H1 (cell line): ENCODE measurements at regions not wholly inside any gene's neighbourhood (a gene's known extent, or its start where the extent isn't known, plus 50 kb on each side); places are given as distances from the start of the nearest gene placed in this dataset.

Source experiments
- CTCF ChIA-PET: fragments of 300-600 bp; sonication (Branson Sonifier 250); formaldehyde crosslinking; loops from one replicate; lab custom pipeline; 2021; ENCODE audit not compliant: partially characterized antibody; lab: Charles Lee
- POLR2A ChIA-PET: fragments of 300-600 bp; sonication (Branson Sonifier 250); formaldehyde crosslinking; loops from one replicate; lab custom pipeline; 2021; ENCODE audit warnings: inconsistent platforms; ENCODE audit not compliant: partially characterized antibody; lab: Charles Lee
- DNase-seq, 2 experiments: peaks; one replicate each; pipeline versions ENCODE4 v3.0.0 to v3.0.0-alpha.2; 2010 to 2022; ENCODE audit warnings: low spot score in 2 of 2, low read depth in 1 of 2, mixed read lengths in 1 of 2
- FAIRE-seq: peaks from 2 replicates; lab custom pipeline; 2011; peaks lifted over from hg19 to GRCh38; lab: Jason Lieb, UNC
- H2AFZ ChIP-seq: 2 replicates; pipeline ENCODE4 v1.8.1; 2012; ENCODE audit warnings: low read length, inconsistent platforms
- H2AK5ac ChIP-seq: 2 replicates; pipeline ENCODE4 v1.6.1; 2013; ENCODE audit warnings: low read depth, low read length
- H2BK120ac ChIP-seq: replicated peaks from 2 replicates; pipeline ENCODE3; 2013; ENCODE audit warnings: low read depth, low read length, inconsistent platforms
- H2BK12ac ChIP-seq: 2 replicates; pipeline ENCODE4 v1.6.1; 2013; ENCODE audit warnings: low read depth, low read length
- H2BK15ac ChIP-seq: 2 replicates; pipeline ENCODE4 v1.6.1; 2013; ENCODE audit warnings: low read length
- H2BK20ac ChIP-seq: 2 replicates; pipeline ENCODE4 v1.6.1; 2013; ENCODE audit warnings: low read length
- H2BK5ac ChIP-seq: 2 replicates; pipeline ENCODE4 v1.6.1; 2013; ENCODE audit warnings: low read depth, low read length
- H3K14ac ChIP-seq: 2 replicates; pipeline ENCODE4 v1.6.1; 2013; ENCODE audit warnings: inconsistent platforms; ENCODE audit not compliant: insufficient read length
- H3K18ac ChIP-seq: 2 replicates; pipeline ENCODE4 v1.6.1; 2013; ENCODE audit warnings: low read length; ENCODE audit errors: extremely low read depth
- H3K23ac ChIP-seq: 2 replicates; pipeline ENCODE4 v1.6.1; 2013; ENCODE audit warnings: inconsistent platforms; ENCODE audit not compliant: insufficient read length
- H3K23me2 ChIP-seq: 2 replicates; pipeline ENCODE4 v1.6.1; 2013; ENCODE audit warnings: low read depth, low read length
- H3K27ac ChIP-seq: 2 replicates; pipeline ENCODE4 v1.6.1; 2011; ENCODE audit warnings: low read depth, low read length, inconsistent platforms
- H3K27me3 ChIP-seq, 4 experiments: replicated peaks in 1 of 4; 1 replicate in 1 of 4; 2 replicates in 3 of 4; pipeline versions ENCODE4 v1.6.1 to v1.8.1; 2011 to 2013; ENCODE audit warnings: low read length in 3 of 4, mild to moderate bottlenecking in 3 of 4, inconsistent platforms in 2 of 4, mixed read lengths in 2 of 4, moderate library complexity in 1 of 4; ENCODE audit not compliant: control insufficient read depth in 3 of 4, insufficient read depth in 3 of 4; ENCODE audit errors: extremely low read depth in 1 of 4
- H3K36me3 ChIP-seq, 4 experiments: 2 replicates each; pipeline versions ENCODE4 v1.6.1 to v1.8.1; 2011 to 2013; ENCODE audit warnings: mild to moderate bottlenecking in 4 of 4, low read length in 3 of 4, moderate library complexity in 2 of 4, control low read depth in 1 of 4, inconsistent platforms in 1 of 4; ENCODE audit not compliant: insufficient read depth in 4 of 4, control insufficient read depth in 2 of 4
- H3K4ac ChIP-seq: replicated peaks from 2 replicates; pipeline ENCODE3; 2013; ENCODE audit warnings: low read length, low read depth, mixed read lengths, inconsistent platforms; ENCODE audit not compliant: insufficient read length
- H3K4me1 ChIP-seq, 4 experiments: replicated peaks in 1 of 4; 1 replicate in 1 of 4; 2 replicates in 3 of 4; pipeline versions ENCODE4 v1.6.1 to v1.8.1; 2011 to 2013; ENCODE audit warnings: low read length in 3 of 4, inconsistent platforms in 2 of 4, mixed read lengths in 1 of 4; ENCODE audit not compliant: insufficient read depth in 4 of 4, control insufficient read depth in 3 of 4
- H3K4me2 ChIP-seq, 2 experiments: 2 replicates each; pipeline versions ENCODE4 v1.6.1 to v1.8.1; 2011 to 2013; ENCODE audit warnings: low read depth in 2 of 2, low read length in 2 of 2, control low read depth in 1 of 2, inconsistent platforms in 1 of 2, mild to moderate bottlenecking in 1 of 2; ENCODE audit not compliant: insufficient read depth in 1 of 2
- H3K4me3 ChIP-seq, 4 experiments: fragments of 200-600, 300-600 bp in 1 of 4; sonication (generic), shearing (Covaris generic), sonication (Bioruptor Twin) in 1 of 4; 2 replicates each; pipeline versions ENCODE4 v1.5.1 to v1.8.1; 2011 to 2016; ENCODE audit warnings: low read length in 4 of 4, low read depth in 3 of 4, control low read depth in 2 of 4, inconsistent platforms in 2 of 4, mild to moderate bottlenecking in 2 of 4, mixed read lengths in 1 of 4, moderate library complexity in 1 of 4; ENCODE audit not compliant: insufficient read depth in 2 of 4; ENCODE audit errors: extremely low read depth in 1 of 4
- H3K56ac ChIP-seq: replicated peaks from 2 replicates; pipeline ENCODE3; 2013; ENCODE audit warnings: low read depth, mild to moderate bottlenecking, mixed read lengths, low read length, inconsistent platforms; ENCODE audit not compliant: insufficient read length
- H3K79me1 ChIP-seq: 2 replicates; pipeline ENCODE4 v1.6.1; 2013; ENCODE audit warnings: low read depth, low read length, control low read depth
- H3K79me2 ChIP-seq, 2 experiments: 2 replicates each; pipeline versions ENCODE4 v1.6.1 to v1.8.1; 2012 to 2013; ENCODE audit warnings: low read length in 2 of 2, mild to moderate bottlenecking in 2 of 2, inconsistent platforms in 1 of 2; ENCODE audit not compliant: insufficient read depth in 2 of 2, control insufficient read depth in 1 of 2
- H3K9ac ChIP-seq, 4 experiments: replicated peaks in 1 of 4; 1 replicate in 1 of 4; 2 replicates in 3 of 4; pipeline versions ENCODE4 v1.6.1 to v1.8.1; 2011 to 2013; ENCODE audit warnings: low read depth in 3 of 4, low read length in 3 of 4, control low read depth in 2 of 4, mild to moderate bottlenecking in 2 of 4, moderate library complexity in 2 of 4, inconsistent platforms in 1 of 4; ENCODE audit errors: extremely low read depth in 1 of 4
- H3K9me3 ChIP-seq, 2 experiments: 2 replicates each; pipeline versions ENCODE4 v1.6.1 to v1.8.1; 2012 to 2013; ENCODE audit warnings: mild to moderate bottlenecking in 2 of 2, moderate library complexity in 2 of 2, control low read depth in 1 of 2, inconsistent platforms in 1 of 2, low read depth in 1 of 2, low read length in 1 of 2, mixed read lengths in 1 of 2; ENCODE audit not compliant: insufficient read depth in 2 of 2
- H4K20me1 ChIP-seq, 2 experiments: replicated peaks in 1 of 2; 2 replicates each; pipeline versions ENCODE3 to v1.8.1; 2011 to 2013; ENCODE audit warnings: inconsistent platforms in 2 of 2, low read length in 2 of 2, mild to moderate bottlenecking in 1 of 2; ENCODE audit not compliant: insufficient read depth in 2 of 2, control insufficient read depth in 1 of 2
- H4K5ac ChIP-seq: 2 replicates; pipeline ENCODE4 v1.6.1; 2013; ENCODE audit warnings: low read length, low read depth, mixed read lengths, inconsistent platforms; ENCODE audit not compliant: insufficient read length
- H4K8ac ChIP-seq: 2 replicates; pipeline ENCODE4 v1.8.0; 2013; ENCODE audit warnings: mild to moderate bottlenecking, moderate library complexity, low read length, inconsistent platforms; ENCODE audit not compliant: insufficient read depth; ENCODE audit errors: extremely low read depth
- H4K91ac ChIP-seq: replicated peaks from 2 replicates; pipeline ENCODE3; 2013; ENCODE audit warnings: low read length, mixed read lengths, inconsistent platforms; ENCODE audit not compliant: insufficient read length
- CBX8 ChIP-seq: fragments of 300-800, 300-1000 bp; sonication (generic); IDR thresholded peaks from 2 replicates; pipeline ENCODE4 v1.7.1; 2016; ENCODE audit warnings: low read depth, low read length, borderline replicate concordance
- CREB1 ChIP-seq: IDR thresholded peaks from 2 replicates; pipeline ENCODE4 v1.6.1; 2012; ENCODE audit warnings: inconsistent platforms
- NANOG ChIP-seq: IDR thresholded peaks from 2 replicates; pipeline ENCODE4 v1.6.1; 2011; ENCODE audit warnings: low read length, low read depth, mild to moderate bottlenecking, inconsistent platforms; ENCODE audit not compliant: insufficient read depth, poor library complexity, severe bottlenecking
- PHF8 ChIP-seq: fragments of 200-600 bp; sonication (generic); conservative IDR thresholded peaks from 2 replicates; pipeline ENCODE4 v1.7.1; 2012; ENCODE audit warnings: low read depth, mild to moderate bottlenecking, inconsistent platforms, low read length, moderate library complexity
- TEAD4 ChIP-seq: IDR thresholded peaks from 2 replicates; pipeline ENCODE4 v1.6.1; 2012; ENCODE audit warnings: low read depth, low read length, inconsistent platforms, mixed read lengths
- WGBS, 2 experiments: shearing (Covaris generic) in 1 of 2; methylation state at CpG; one replicate each; pipeline versions ENCODE4 v1.1.6 to v1.1.7; 2013 to 2015; ENCODE audit warnings: low lambda C conversion rate in 2 of 2, mixed read lengths in 2 of 2, inconsistent platforms in 1 of 2, low coverage in 1 of 2, missing lambda C conversion rate in 1 of 2; ENCODE audit not compliant: insufficient replicate concordance in 2 of 2, insufficient coverage in 1 of 2, insufficient read length in 1 of 2; ENCODE audit errors: extremely low coverage in 1 of 2, missing lambda C conversion rate in 1 of 2; 5-methylcytosine and 5-hydroxymethylcytosine counted together
- TF ChIP-seq, protein P1 (sequence below): IDR thresholded peaks from 2 replicates; pipeline ENCODE4 v1.6.1; 2012; ENCODE audit warnings: inconsistent platforms

GRCh38 chr6:105567140-105567539 lies 164.3 kb upstream of the PREP start:
- no peak overlapping the region for H3K4me2 ChIP-seq
- H3K9me3 ChIP-seq, result 0 out of 4 replicates have a peak, but pooled peaks cover 0 to 4% of the 10 kb centered on the region in 2 experiments
- no peak overlapping the region for H3K14ac ChIP-seq
- H4K20me1 ChIP-seq, result no peaks in the 10 kb centered on the region
- H3K27me3 ChIP-seq, result no peaks in the 10 kb centered on the region
- CTCF ChIA-PET, result interaction anchor here (0.5 kb wide), 1 partner anchor 18 kb away, joined by 3 read pairs; no protein-coding TSS in a partner anchor
- POLR2A ChIA-PET, result no interaction called here
- H2BK120ac ChIP-seq, result no peak overlapping the region
- TF ChIP-seq NANOG, result no peak
- no peak for TF ChIP-seq PHF8
- TF ChIP-seq, protein P1, sequence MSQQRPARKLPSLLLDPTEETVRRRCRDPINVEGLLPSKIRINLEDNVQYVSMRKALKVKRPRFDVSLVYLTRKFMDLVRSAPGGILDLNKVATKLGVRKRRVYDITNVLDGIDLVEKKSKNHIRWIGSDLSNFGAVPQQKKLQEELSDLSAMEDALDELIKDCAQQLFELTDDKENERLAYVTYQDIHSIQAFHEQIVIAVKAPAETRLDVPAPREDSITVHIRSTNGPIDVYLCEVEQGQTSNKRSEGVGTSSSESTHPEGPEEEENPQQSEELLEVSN, result no peak
- no peak for TF ChIP-seq TEAD4
- no peak for TF ChIP-seq CBX8
- TF ChIP-seq CREB1, result no peak
- no peak overlapping the region for H2BK5ac ChIP-seq
- H2BK12ac ChIP-seq, result no peak overlapping the region
- H3K4me1 ChIP-seq, result peaks cover 0 to 3% (median 1%) of the 10 kb centered on the region in 4 experiments; a peak in 2 of 7 replicates
- H3K4me3 ChIP-seq, result no peak overlapping the region
- no peak overlapping the region for H4K91ac ChIP-seq
- H3K79me2 ChIP-seq, result no peaks in the 10 kb centered on the region
- 89% methylated on average over 4 of the region's 4 CpGs; no CpG with 5 or more reads in 1 of the 2 experiments for WGBS, 2 experiments
- no peak overlapping the region for H4K5ac ChIP-seq
- H3K23ac ChIP-seq, result no peak overlapping the region
- FAIRE-seq (no peak), DNase-seq (no peak)
- H3K4ac ChIP-seq, result no peak overlapping the region
- H3K27ac ChIP-seq, result no peak overlapping the region
- H2BK20ac ChIP-seq, result no peak overlapping the region
- no peak overlapping the region for H4K8ac ChIP-seq
- no peak overlapping the region for H3K18ac ChIP-seq
- no peak overlapping the region for H3K56ac ChIP-seq
- H3K23me2 ChIP-seq, result no peaks in the 10 kb centered on the region; the same call in 1 of the 2 replicates
- no peaks in the 10 kb centered on the region for H3K79me1 ChIP-seq
- no peak overlapping the region for H2BK15ac ChIP-seq
- H2AK5ac ChIP-seq, result no peak overlapping the region
- H3K36me3 ChIP-seq, result no peaks in the 10 kb centered on the region
- no peak overlapping the region for H3K9ac ChIP-seq
- H2AFZ ChIP-seq, result no peak overlapping the region
